ENCODE measurements at regions not wholly inside any gene's neighbourhood (a gene's known extent, or its start where the extent isn't known, plus 50 kb on each side); places are given as distances from the start of the nearest gene placed in this dataset.

- TF ChIP-seq EZH2phosphoT487 (IDR thresholded peaks at IDR 0.05; ENCODE audit: insufficient read depth, low read depth), result no peak
- no peak for TF ChIP-seq EZH2 (IDR thresholded peaks at IDR 0.05; ENCODE audit: insufficient read depth, poor library complexity, severe bottlenecking)
These were observed 502.8 kb downstream of the HS3ST4 start for GRCh38 chr16:26194526-26194925.
